Astrocyte (in vitro differentiated cells and primary cell): ENCODE measurements at regions not wholly inside any gene's neighbourhood (a gene's known extent, or its start where the extent isn't known, plus 50 kb on each side); places are given as distances from the start of the nearest gene placed in this dataset.

ENCODE experiments used
- DNase-seq: peaks from one replicate; pipeline ENCODE4 v3.0.0-alpha.2; 2010; ENCODE audit warnings: low read depth
- FAIRE-seq: peaks from 2 replicates; lab custom pipeline; 2011; peaks lifted over from hg19 to GRCh38; lab: Jason Lieb, UNC
- H2AFZ ChIP-seq: 2 replicates; pipeline ENCODE4 v1.6.0; 2012; ENCODE audit warnings: low read depth, low read length, inconsistent platforms
- H3K27ac ChIP-seq: 2 replicates; pipeline ENCODE4 v1.5.1; 2011; ENCODE audit warnings: low read depth, low read length, inconsistent platforms
- H3K27me3 ChIP-seq: 2 replicates; pipeline ENCODE4 v1.6.0; 2011; ENCODE audit warnings: low read length, inconsistent platforms; ENCODE audit not compliant: insufficient read depth
- H3K36me3 ChIP-seq: 2 replicates; pipeline ENCODE4 v1.5.1; 2011; ENCODE audit warnings: low read length, inconsistent platforms; ENCODE audit not compliant: insufficient read depth
- H3K4me1 ChIP-seq: 2 replicates; pipeline ENCODE4 v1.5.1; 2011; ENCODE audit warnings: low read length, inconsistent platforms; ENCODE audit not compliant: insufficient read depth
- H3K4me2 ChIP-seq: 2 replicates; pipeline ENCODE4 v1.6.0; 2012; ENCODE audit warnings: low read length, inconsistent platforms
- H3K4me3 ChIP-seq: 2 replicates; pipeline ENCODE4 v1.5.1; 2011; ENCODE audit warnings: low read depth, mild to moderate bottlenecking, low read length, inconsistent platforms; ENCODE audit not compliant: insufficient read depth
- H3K79me2 ChIP-seq: 2 replicates; pipeline ENCODE4 v1.6.0; 2012; ENCODE audit warnings: mild to moderate bottlenecking, low read length, inconsistent platforms; ENCODE audit not compliant: insufficient read depth
- H3K9ac ChIP-seq: 2 replicates; pipeline ENCODE4 v1.6.0; 2012; ENCODE audit warnings: mild to moderate bottlenecking, low read length, inconsistent platforms
- H3K9me3 ChIP-seq: 2 replicates; pipeline ENCODE4 v1.5.1; 2012; ENCODE audit warnings: low read depth, mild to moderate bottlenecking, low read length, inconsistent platforms; ENCODE audit not compliant: insufficient read depth
- H4K20me1 ChIP-seq: 2 replicates; pipeline ENCODE4 v1.6.0; 2012; ENCODE audit warnings: low read length, inconsistent platforms; ENCODE audit not compliant: insufficient read depth
- H3K27ac Mint-ChIP-seq: one replicate; pipeline ENCODE4 v1.8.0; 2021; ENCODE audit warnings: mild to moderate bottlenecking, mixed read lengths; ENCODE audit not compliant: unreplicated experiment
- H3K27me3 Mint-ChIP-seq: one replicate; pipeline ENCODE4 v1.8.0; 2021; ENCODE audit warnings: low read depth, mixed read lengths; ENCODE audit not compliant: unreplicated experiment
- H3K36me3 Mint-ChIP-seq: one replicate; pipeline ENCODE4 v1.8.0; 2021; ENCODE audit warnings: low read depth, mixed read lengths; ENCODE audit not compliant: unreplicated experiment
- H3K4me1 Mint-ChIP-seq: one replicate; pipeline ENCODE4 v1.8.0; 2021; ENCODE audit warnings: low read depth, mixed read lengths; ENCODE audit not compliant: unreplicated experiment
- H3K4me3 Mint-ChIP-seq: one replicate; pipeline ENCODE4 v1.8.0; 2021; ENCODE audit warnings: mild to moderate bottlenecking, moderate library complexity, mixed read lengths; ENCODE audit not compliant: unreplicated experiment
- H3K9me3 Mint-ChIP-seq: one replicate; pipeline ENCODE4 v1.8.0; 2021; ENCODE audit warnings: mild to moderate bottlenecking, mixed read lengths; ENCODE audit not compliant: unreplicated experiment
- EZH2 ChIP-seq: IDR thresholded peaks from 2 replicates; pipeline ENCODE4 v1.6.1; 2012; ENCODE audit warnings: mild to moderate bottlenecking, low read length, inconsistent platforms; ENCODE audit not compliant: insufficient read depth
- TF ChIP-seq, protein P1 (sequence below): IDR thresholded peaks from 2 replicates; pipeline ENCODE4 v1.5.1; 2011; ENCODE audit warnings: low read depth, mild to moderate bottlenecking, inconsistent platforms, low read length, moderate library complexity; ENCODE audit not compliant: insufficient read depth

GRCh38 chr17:63035271-63035670 lies 69.2 kb downstream of the TANC2 start:
- H3K27ac Mint-ChIP-seq, result no peak overlapping the region
- FAIRE-seq, result peak; percentile 78

DNA sequence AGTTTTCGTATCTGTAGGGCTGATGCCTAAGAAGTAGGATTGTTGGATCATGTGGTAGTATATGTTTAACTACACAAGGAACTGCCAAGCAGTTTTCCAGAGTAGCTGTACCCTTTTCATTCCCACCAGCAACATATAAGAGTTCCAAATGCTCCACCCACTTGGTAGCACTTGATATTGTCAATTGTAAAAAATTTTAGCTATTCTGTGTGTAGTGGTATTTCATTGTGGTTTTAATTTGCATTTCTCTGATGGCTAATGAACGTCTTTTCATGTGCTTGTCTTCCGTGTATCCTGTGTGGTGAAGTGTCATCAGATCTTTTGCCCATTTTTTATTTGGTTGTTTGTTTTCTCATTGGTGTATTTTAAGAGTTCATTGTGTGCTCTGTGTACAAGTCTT lies 69.7 kb downstream of the TANC2 start:
- peak overlapping the region; percentile 14 for H3K27ac ChIP-seq
- no peaks in the 10 kb centered on the region for H3K36me3 ChIP-seq
- no peaks in the 10 kb centered on the region for H3K9me3 ChIP-seq
- peaks cover 100% of the 10 kb centered on the region for H3K79me2 ChIP-seq
- peak; percentile 80 for DNase-seq
- H3K27me3 ChIP-seq, result no peaks in the 10 kb centered on the region
- H3K4me2 ChIP-seq, result peak overlapping the region; percentile 59
- Mint-ChIP-seq H3K36me3 (peaks cover 17% of the 10 kb centered on the region), H3K27me3 (no peaks in the 10 kb centered on the region), H3K4me1 (peaks cover 26% of the 10 kb centered on the region), H3K27ac (peak overlapping the region; percentile 1), H3K9me3 (peaks cover 2% of the 10 kb centered on the region), H3K4me3 (no peak overlapping the region)
- TF ChIP-seq, protein P1, sequence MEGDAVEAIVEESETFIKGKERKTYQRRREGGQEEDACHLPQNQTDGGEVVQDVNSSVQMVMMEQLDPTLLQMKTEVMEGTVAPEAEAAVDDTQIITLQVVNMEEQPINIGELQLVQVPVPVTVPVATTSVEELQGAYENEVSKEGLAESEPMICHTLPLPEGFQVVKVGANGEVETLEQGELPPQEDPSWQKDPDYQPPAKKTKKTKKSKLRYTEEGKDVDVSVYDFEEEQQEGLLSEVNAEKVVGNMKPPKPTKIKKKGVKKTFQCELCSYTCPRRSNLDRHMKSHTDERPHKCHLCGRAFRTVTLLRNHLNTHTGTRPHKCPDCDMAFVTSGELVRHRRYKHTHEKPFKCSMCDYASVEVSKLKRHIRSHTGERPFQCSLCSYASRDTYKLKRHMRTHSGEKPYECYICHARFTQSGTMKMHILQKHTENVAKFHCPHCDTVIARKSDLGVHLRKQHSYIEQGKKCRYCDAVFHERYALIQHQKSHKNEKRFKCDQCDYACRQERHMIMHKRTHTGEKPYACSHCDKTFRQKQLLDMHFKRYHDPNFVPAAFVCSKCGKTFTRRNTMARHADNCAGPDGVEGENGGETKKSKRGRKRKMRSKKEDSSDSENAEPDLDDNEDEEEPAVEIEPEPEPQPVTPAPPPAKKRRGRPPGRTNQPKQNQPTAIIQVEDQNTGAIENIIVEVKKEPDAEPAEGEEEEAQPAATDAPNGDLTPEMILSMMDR, result no peak
- no peak for TF ChIP-seq EZH2
- peaks cover 30% of the 10 kb centered on the region for H3K4me1 ChIP-seq
- no peak overlapping the region for H3K4me3 ChIP-seq
- no peak for FAIRE-seq
- no peak overlapping the region for H2AFZ ChIP-seq
- H3K9ac ChIP-seq, result no peak overlapping the region
- H4K20me1 ChIP-seq, result peaks cover 22% of the 10 kb centered on the region

More at GRCh38 chr17:63035271-63035670, 69.2 kb downstream of the TANC2 start:
- Mint-ChIP-seq H3K27me3 (no peaks in the 10 kb centered on the region), H3K36me3 (peaks cover 17% of the 10 kb centered on the region), H3K4me1 (peaks cover 26% of the 10 kb centered on the region), H3K4me3 (no peak overlapping the region), H3K9me3 (peaks cover 2% of the 10 kb centered on the region)
- Histone ChIP-seq H3K27ac (no peak overlapping the region), H2AFZ (no peak overlapping the region), H3K9ac (no peak overlapping the region), H3K4me3 (no peak overlapping the region), H3K9me3 (no peaks in the 10 kb centered on the region), H4K20me1 (peaks cover 19% of the 10 kb centered on the region), H3K4me2 (peak overlapping the region; percentile 59), H3K27me3 (no peaks in the 10 kb centered on the region), H3K79me2 (peaks cover 100% of the 10 kb centered on the region), H3K36me3 (no peaks in the 10 kb centered on the region), H3K4me1 (peaks cover 30% of the 10 kb centered on the region)
- TF ChIP-seq EZH2, result no peak
- TF ChIP-seq, protein P1, result no peak
- DNase-seq, result peak; percentile 79

DNA sequence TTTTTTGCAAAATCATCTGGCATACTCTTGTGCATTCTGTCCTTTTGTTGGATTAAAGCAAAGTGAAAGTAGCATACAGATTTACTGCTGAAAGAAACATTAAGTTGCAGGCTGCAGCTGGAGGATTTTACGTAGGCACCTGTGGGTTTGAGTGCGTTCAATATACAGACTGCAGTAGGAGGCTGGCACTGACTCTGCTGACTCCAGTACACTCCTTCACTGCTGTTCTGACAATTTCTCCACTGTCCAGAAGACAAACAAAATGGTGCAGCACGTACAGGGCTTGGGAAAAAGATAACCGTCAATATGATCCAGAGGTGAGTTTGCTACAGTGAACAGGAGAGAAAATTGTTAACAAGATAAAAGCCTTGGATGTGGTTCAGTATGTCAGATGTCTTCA lies 73.3 kb downstream of the TANC2 start:
- peaks cover 7% of the 10 kb centered on the region for H3K36me3 Mint-ChIP-seq
- Histone ChIP-seq H3K4me2 (peak overlapping the region; percentile 72), H3K9ac (peak overlapping the region; percentile 15), H4K20me1 (peaks cover 26% of the 10 kb centered on the region), H3K27ac (no peak overlapping the region), H3K27me3 (no peaks in the 10 kb centered on the region), H3K36me3 (no peaks in the 10 kb centered on the region), H3K79me2 (peaks cover 99% of the 10 kb centered on the region), H3K4me3 (no peak overlapping the region), H2AFZ (no peak overlapping the region), H3K9me3 (no peaks in the 10 kb centered on the region), H3K4me1 (peaks cover 32% of the 10 kb centered on the region)
- H3K27ac Mint-ChIP-seq, result no peak overlapping the region
- FAIRE-seq, result no peak
- TF ChIP-seq EZH2, result no peak
- TF ChIP-seq, protein P1, result no peak
- DNase-seq, result no peak
- peaks cover 27% of the 10 kb centered on the region for H3K4me1 Mint-ChIP-seq
- no peak overlapping the region for H3K4me3 Mint-ChIP-seq
- H3K9me3 Mint-ChIP-seq, result no peaks in the 10 kb centered on the region
- H3K27me3 Mint-ChIP-seq, result no peaks in the 10 kb centered on the region
